BLaER1 treated with 17β-estradiol and CSF1 and Interleukin-3, amounts not matched to agents 10 nM and 100 nM (cell line): ENCODE measurements at regions not wholly inside any gene's neighbourhood (a gene's known extent, or its start where the extent isn't known, plus 50 kb on each side); places are given as distances from the start of the nearest gene placed in this dataset.

ENCODE experiments used
- H3K27ac ChIP-seq, 11 experiments: shearing (Covaris generic); formaldehyde crosslinking; 2 replicates each; pipeline ENCODE4 v1.8.1; 2022
- H3K27me3 ChIP-seq, 11 experiments: shearing (Covaris generic); formaldehyde crosslinking; 2 replicates each; pipeline ENCODE4 v1.8.1; 2022
- H3K36me3 ChIP-seq, 11 experiments: shearing (Covaris generic); formaldehyde crosslinking; 2 replicates each; pipeline ENCODE4 v1.8.1; 2022
- H3K4me1 ChIP-seq, 10 experiments: shearing (Covaris generic); formaldehyde crosslinking; 2 replicates each; pipeline ENCODE4 v1.8.1; 2022
- H3K4me2 ChIP-seq, 11 experiments: shearing (Covaris generic); formaldehyde crosslinking; 2 replicates each; pipeline ENCODE4 v1.8.1; 2022
- H3K4me3 ChIP-seq, 10 experiments: shearing (Covaris generic); formaldehyde crosslinking; 2 replicates each; pipeline ENCODE4 v1.8.1; 2022
- H3K9ac ChIP-seq, 11 experiments: shearing (Covaris generic); formaldehyde crosslinking; 2 replicates each; pipeline ENCODE4 v1.8.1; 2022
- H3K9me3 ChIP-seq, 11 experiments: shearing (Covaris generic); formaldehyde crosslinking; replicated peaks in 1 of 11; 2 replicates each; pipeline ENCODE4 v1.8.1; 2022
- H4K20me1 ChIP-seq, 11 experiments: shearing (Covaris generic); formaldehyde crosslinking; 2 replicates each; pipeline ENCODE4 v1.8.1; 2022
- Cebpa-rat ChIP-seq, 11 experiments: shearing (Covaris generic); IDR thresholded peaks; 2 replicates each; pipeline ENCODE4 v1.8.1; 2022

GRCh38 chr7:4613846-4614548 lies 68.1 kb upstream of the FOXK1 start:
- no peaks in the 10 kb centered on the region for H3K9me3 ChIP-seq
- H3K27me3 ChIP-seq, result peaks cover 0 to 4% (median 0%) of the 10 kb centered on the region in 11 experiments; a peak in 1 of 22 replicates
- H3K9ac ChIP-seq, result peak overlapping the region in 5 of 11 experiments; percentile 8 to 46 (median 23); a peak in 3 of 22 replicates
- peaks cover 13 to 58% (median 20%) of the 10 kb centered on the region in 10 experiments for H3K4me1 ChIP-seq
- H3K36me3 ChIP-seq, result no peaks in the 10 kb centered on the region
- TF ChIP-seq Cebpa-rat (IDR thresholded peaks at IDR 0.05), result no peak
- H3K27ac ChIP-seq, result peak overlapping the region in 2 of 11 experiments; percentile 35 to 45; a peak in 3 of 22 replicates
- H3K4me2 ChIP-seq, result peak overlapping the region; percentile 61 to 95 (median 73)
- H4K20me1 ChIP-seq, result no peaks in the 10 kb centered on the region
- H3K4me3 ChIP-seq, result 0 out of 20 replicates have a peak overlapping the region, but pooled peaks of 1 of the 10 experiments have one; percentile 26

- H3K4me1 ChIP-seq, result peaks cover 14 to 79% (median 28%) of the 10 kb centered on the region in 10 experiments
- H3K27ac ChIP-seq, result no peak overlapping the region
- peaks cover 0 to 4% (median 0%) of the 10 kb centered on the region in 11 experiments; a peak in 1 of 22 replicates for H3K27me3 ChIP-seq
- peaks cover 0 to 12% (median 0%) of the 10 kb centered on the region in 11 experiments; a peak in 5 of 22 replicates for H3K9me3 ChIP-seq
- H3K9ac ChIP-seq, result no peak overlapping the region
- peak overlapping the region in 3 of 11 experiments; percentile 41 to 58 (median 54); a peak in 5 of 22 replicates for H3K4me2 ChIP-seq
- no peak for TF ChIP-seq Cebpa-rat (IDR thresholded peaks at IDR 0.05)
- no peaks in the 10 kb centered on the region for H3K36me3 ChIP-seq
- no peaks in the 10 kb centered on the region for H4K20me1 ChIP-seq
- H3K4me3 ChIP-seq, result no peak overlapping the region
These were observed 66.0 kb upstream of the FOXK1 start for GRCh38 chr7:4616116-4616515.

- peak overlapping the region in 3 of 11 experiments; percentile 59 to 89 (median 63); a peak in 5 of 22 replicates for H3K4me2 ChIP-seq
- no peak overlapping the region for H3K4me3 ChIP-seq
- H3K36me3 ChIP-seq, result no peaks in the 10 kb centered on the region
- no peak overlapping the region for H3K9ac ChIP-seq
- TF ChIP-seq Cebpa-rat (IDR thresholded peaks at IDR 0.05), result no peak
- peaks cover 0 to 66% (median 9%) of the 10 kb centered on the region in 10 experiments; a peak in 9 of 20 replicates for H3K4me1 ChIP-seq
- peak overlapping the region in 1 of 11 experiments; percentile 64; a peak in 2 of 22 replicates for H3K27ac ChIP-seq
- no peaks in the 10 kb centered on the region for H3K27me3 ChIP-seq
- H3K9me3 ChIP-seq, result peaks cover 23 to 37% (median 29%) of the 10 kb centered on the region in 11 experiments
- H4K20me1 ChIP-seq, result no peaks in the 10 kb centered on the region
These were observed 60.7 kb upstream of the FOXK1 start for GRCh38 chr7:4621396-4621795.

- H3K36me3 ChIP-seq, result no peaks in the 10 kb centered on the region
- no peak overlapping the region for H3K4me3 ChIP-seq
- H3K9me3 ChIP-seq, result peaks cover 22 to 28% (median 26%) of the 10 kb centered on the region in 11 experiments
- H3K4me2 ChIP-seq, result peak overlapping the region in 3 of 11 experiments; percentile 24 to 50 (median 43); a peak in 1 of 22 replicates
- peaks cover 0 to 19% (median 0%) of the 10 kb centered on the region in 10 experiments; a peak in 6 of 20 replicates for H3K4me1 ChIP-seq
- H4K20me1 ChIP-seq, result no peaks in the 10 kb centered on the region
- no peak overlapping the region for H3K9ac ChIP-seq
- no peak for TF ChIP-seq Cebpa-rat (IDR thresholded peaks at IDR 0.05)
- no peaks in the 10 kb centered on the region for H3K27me3 ChIP-seq
- H3K27ac ChIP-seq, result no peak overlapping the region
These were observed 55.7 kb upstream of the FOXK1 start for GRCh38 chr7:4626318-4626845.

GRCh38 chr7:4629287-4629895 lies 52.7 kb upstream of the FOXK1 start:
- H3K4me2 ChIP-seq, result no peak overlapping the region
- TF ChIP-seq Cebpa-rat (IDR thresholded peaks at IDR 0.05), result no peak
- H4K20me1 ChIP-seq, result no peaks in the 10 kb centered on the region
- no peak overlapping the region for H3K4me3 ChIP-seq
- no peak overlapping the region for H3K9ac ChIP-seq
- peaks cover 0 to 23% (median 0%) of the 10 kb centered on the region in 10 experiments; a peak in 7 of 20 replicates for H3K4me1 ChIP-seq
- no peaks in the 10 kb centered on the region for H3K36me3 ChIP-seq
- no peak overlapping the region for H3K27ac ChIP-seq
- H3K9me3 ChIP-seq, result no peaks in the 10 kb centered on the region
- no peaks in the 10 kb centered on the region for H3K27me3 ChIP-seq

- H3K4me3 ChIP-seq, result no peak overlapping the region
- no peak overlapping the region for H3K9ac ChIP-seq
- no peaks in the 10 kb centered on the region for H4K20me1 ChIP-seq
- H3K36me3 ChIP-seq, result no peaks in the 10 kb centered on the region
- H3K27me3 ChIP-seq, result no peaks in the 10 kb centered on the region
- no peak overlapping the region for H3K27ac ChIP-seq
- peaks cover 0 to 9% (median 0%) of the 10 kb centered on the region in 10 experiments; a peak in 1 of 20 replicates for H3K4me1 ChIP-seq
- no peak overlapping the region for H3K4me2 ChIP-seq
- no peak for TF ChIP-seq Cebpa-rat (IDR thresholded peaks at IDR 0.05)
- no peaks in the 10 kb centered on the region for H3K9me3 ChIP-seq
These were observed 50.5 kb upstream of the FOXK1 start for GRCh38 chr7:4631380-4632179.
